GM12878 (cell line): ENCODE measurements at regions not wholly inside any gene's neighbourhood (a gene's known extent, or its start where the extent isn't known, plus 50 kb on each side); places are given as distances from the start of the nearest gene placed in this dataset.

Experiments
- ATAC-seq: fragments of 200-7000 bp; cut with Tn5 transposase; 3 replicates; pipeline ENCODE4 v1.9.1; 2020; ENCODE audit warnings: mild to moderate bottlenecking, moderate library complexity
- BruUV-seq: library from RNA; stranded (reverse); fragments of 400-500 nt; replicated peaks from 2 replicates; lab custom pipeline; 2021; lab: Mats Ljungman, UMichigan
- CTCF ChIA-PET: fragments of 300-600 bp; sonication (Branson Sonifier 250); formaldehyde crosslinking; extraction: SDS; loops from one replicate; lab custom pipeline; 2021; ENCODE audit warnings: inconsistent platforms; lab: Yijun Ruan, JAX
- POLR2A ChIA-PET: fragments of 350-600 bp; formaldehyde crosslinking; extraction: SDS; loops from one replicate; lab custom pipeline; 2021; ENCODE audit warnings: inconsistent platforms; lab: Charles Lee
- RAD21 ChIA-PET: fragments of 300-600 bp; sonication (Branson Sonifier 250); formaldehyde crosslinking; loops from one replicate; lab custom pipeline; 2023; ENCODE audit warnings: antibody characterized with exemption; ENCODE audit not compliant: unreplicated experiment; lab: Charles Lee
- SMC1A ChIA-PET: fragments of 300-600 bp; sonication (Branson Sonifier 250); formaldehyde crosslinking; loops from one replicate; lab custom pipeline; 2023; ENCODE audit not compliant: unreplicated experiment, uncharacterized antibody; lab: Charles Lee
- DNase-seq: peaks from one replicate; pipeline ENCODE4 v3.0.0-alpha.2; 2011; ENCODE audit warnings: low read depth, low spot score
- FAIRE-seq: peaks from 3 replicates; lab custom pipeline; 2011; peaks lifted over from hg19 to GRCh38; lab: Jason Lieb, UNC
- H2AFZ ChIP-seq: 2 replicates; pipeline ENCODE4 v1.6.0; 2011; ENCODE audit warnings: low read depth, low read length, control low read depth; ENCODE audit not compliant: control insufficient read depth
- H3K27ac ChIP-seq: 2 replicates; pipeline ENCODE4 v1.5.1; 2011; ENCODE audit warnings: control low read depth; ENCODE audit not compliant: control insufficient read depth, insufficient read depth
- H3K27me3 ChIP-seq, 2 experiments: replicated peaks in 1 of 2; 2 replicates each; pipeline versions ENCODE4 v1.6.0 to v1.6.1; 2011; ENCODE audit warnings: low read length in 1 of 2; ENCODE audit not compliant: control insufficient read depth in 2 of 2, insufficient read depth in 2 of 2
- H3K36me3 ChIP-seq, 2 experiments: 2 replicates each; pipeline ENCODE4 v1.5.1; 2011; ENCODE audit warnings: low read length in 1 of 2; ENCODE audit not compliant: control insufficient read depth in 2 of 2, insufficient read depth in 2 of 2
- H3K4me1 ChIP-seq: 2 replicates; pipeline ENCODE4 v1.6.1; 2011; ENCODE audit warnings: mild to moderate bottlenecking, low read length, moderate library complexity, mixed read lengths; ENCODE audit not compliant: control insufficient read depth, insufficient read depth
- H3K4me2 ChIP-seq: 2 replicates; pipeline ENCODE4 v1.6.0; 2011; ENCODE audit warnings: control low read depth; ENCODE audit not compliant: control insufficient read depth, insufficient read depth
- H3K4me3 ChIP-seq: fragments of 200-600 bp; sonication (generic); 2 replicates; pipeline ENCODE4 v1.5.1; 2016
- H3K79me2 ChIP-seq: 2 replicates; pipeline ENCODE4 v1.6.0; 2011; ENCODE audit warnings: low read length; ENCODE audit not compliant: control insufficient read depth, insufficient read depth
- H3K9ac ChIP-seq: 2 replicates; pipeline ENCODE4 v1.8.0; 2011; ENCODE audit warnings: low read length, control low read depth, mixed read lengths; ENCODE audit not compliant: control insufficient read depth, insufficient read depth
- H3K9me3 ChIP-seq: replicated peaks from 3 replicates; pipeline ENCODE4 v1.5.1; 2011; ENCODE audit warnings: mild to moderate bottlenecking, low read length; ENCODE audit not compliant: control insufficient read depth, insufficient read depth
- H4K20me1 ChIP-seq: 2 replicates; pipeline ENCODE4 v1.6.0; 2011; ENCODE audit not compliant: control insufficient read depth, insufficient read depth
- BHLHE40 ChIP-seq, 2 experiments: fragments of 450-650 bp in 1 of 2; IDR thresholded peaks; 2 replicates each; pipeline ENCODE4 v1.6.1; 2011 to 2017; ENCODE audit warnings: low read depth in 2 of 2, borderline replicate concordance in 1 of 2, improper control_type of control experiment in 1 of 2, low read length in 1 of 2, mild to moderate bottlenecking in 1 of 2
- E2F4 ChIP-seq: IDR thresholded peaks from 2 replicates; pipeline ENCODE4 v1.6.1; 2012; ENCODE audit warnings: low read depth, low read length, improper control_type of control experiment
- ETV6 ChIP-seq, 2 experiments: fragments of 450-650 bp in 1 of 2; IDR thresholded peaks in 1 of 2; conservative IDR thresholded peaks in 1 of 2; 2 replicates each; pipeline ENCODE4 v1.6.1; 2014; ENCODE audit warnings: antibody characterized with exemption in 1 of 2, borderline replicate concordance in 1 of 2, low read depth in 1 of 2, mild to moderate bottlenecking in 1 of 2, moderate library complexity in 1 of 2
- IKZF1 ChIP-seq: fragments of 450-650 bp; conservative IDR thresholded peaks from 2 replicates; pipeline ENCODE4 v1.6.1; 2017; ENCODE audit warnings: antibody characterized with exemption, mild to moderate bottlenecking
- MYC ChIP-seq: IDR thresholded peaks from 2 replicates; pipeline ENCODE4 v1.6.1; 2011; ENCODE audit warnings: mild to moderate bottlenecking, low read length, moderate library complexity, inconsistent platforms; ENCODE audit not compliant: insufficient read depth, insufficient replicate concordance, insufficient read length, severe bottlenecking
- NKRF ChIP-seq: fragments of 450-650 bp; conservative IDR thresholded peaks from 2 replicates; pipeline ENCODE4 v1.6.1; 2017; ENCODE audit warnings: mild to moderate bottlenecking, moderate library complexity
- PAX8 ChIP-seq: fragments of 450-650 bp; IDR thresholded peaks from 2 replicates; pipeline ENCODE4 v1.6.1; 2017; ENCODE audit warnings: mild to moderate bottlenecking, moderate library complexity
- POU2F2 ChIP-seq: IDR thresholded peaks from 3 replicates; pipeline ENCODE4 v1.6.1; 2011; ENCODE audit warnings: low read depth, mild to moderate bottlenecking, low read length, borderline replicate concordance
- RELB ChIP-seq: fragments of 450-650 bp; IDR thresholded peaks from 2 replicates; pipeline ENCODE4 v1.6.1; 2017; ENCODE audit warnings: low read depth, mild to moderate bottlenecking, moderate library complexity
- RFX5 ChIP-seq: IDR thresholded peaks from 2 replicates; pipeline ENCODE4 v1.6.1; 2011; ENCODE audit warnings: low read depth, low read length, improper control_type of control experiment
- STAT1 ChIP-seq: fragments of 450-650 bp; conservative IDR thresholded peaks from 2 replicates; pipeline ENCODE4 v1.6.1; 2014; ENCODE audit warnings: antibody characterized with exemption, mild to moderate bottlenecking
- WRNIP1 ChIP-seq: IDR thresholded peaks from 2 replicates; pipeline ENCODE4 v1.6.1; 2011; ENCODE audit warnings: low read depth, low read length, improper control_type of control experiment, borderline replicate concordance
- ZBTB4 ChIP-seq: fragments of 450-650 bp; formaldehyde crosslinking; IDR thresholded peaks from 2 replicates; pipeline ENCODE4 v1.4.0; 2022; ENCODE audit warnings: mild to moderate bottlenecking, moderate library complexity
- ZNF24 ChIP-seq: fragments of 450-650 bp; IDR thresholded peaks from 2 replicates; pipeline ENCODE4 v1.6.1; 2017; ENCODE audit warnings: antibody characterized with exemption, mild to moderate bottlenecking
- ZNF622 ChIP-seq: fragments of 450-650 bp; IDR thresholded peaks from 2 replicates; pipeline ENCODE4 v1.6.1; 2017; ENCODE audit warnings: mild to moderate bottlenecking, inconsistent platforms
- WGBS: methylation state at CpG from one replicate; pipeline ENCODE4 v1.1.6; 2016; ENCODE audit warnings: low lambda C conversion rate; ENCODE audit not compliant: insufficient replicate concordance, insufficient coverage; ENCODE audit errors: missing lambda C conversion rate; 5-methylcytosine and 5-hydroxymethylcytosine counted together
- in situ Hi-C: fragments of 300-500 bp; cut with MboI; formaldehyde crosslinking; loops from 9 replicates; pipeline ENCODE4 v1.14.3; 2018; ENCODE audit warnings: mixed read lengths
- intact Hi-C: fragments of 100-400 bp; cut with micrococcal nuclease; formaldehyde crosslinking; loops from one replicate; pipeline ENCODE4 v1.14.2; 2022; ENCODE audit not compliant: unreplicated experiment

- TF ChIP-seq NKRF = no peak
- no peak for TF ChIP-seq STAT1
- no peak for TF ChIP-seq ZNF622
- no peak for TF ChIP-seq E2F4
- no peak for TF ChIP-seq POU2F2
- no peak for TF ChIP-seq ETV6 (conservative IDR thresholded peaks at IDR 0.05 in 1 of 2, IDR thresholded peaks at IDR 0.05 in 1 of 2; ENCODE audit: borderline replicate concordance in 1 of 2, low read depth in 1 of 2)
- TF ChIP-seq MYC = no peak
- no peak for TF ChIP-seq ZNF24
- TF ChIP-seq IKZF1 = no peak
These were observed 881.8 kb upstream of the PCDH10 start (continued) for GRCh38 chr4:132267321-132267720.

GRCh38 chr4:132269303-132269990, 879.6 kb upstream of the PCDH10 start:
- ChIA-PET CTCF (no interaction called here), RAD21 (no interaction called here), POLR2A (no interaction called here), SMC1A (no interaction called here)
- no TSS peak for BruUV-seq
- no peak overlapping the region for H3K4me3 ChIP-seq
- no peaks in the 10 kb centered on the region for H3K79me2 ChIP-seq
- H3K4me2 ChIP-seq = no peak overlapping the region
- in situ Hi-C loops (no loop called here), intact Hi-C loops (no loop called here)
- H4K20me1 ChIP-seq = no peaks in the 10 kb centered on the region
- FAIRE-seq = no peak
- H3K9ac ChIP-seq = no peak overlapping the region
- H2AFZ ChIP-seq = no peak overlapping the region
- no peak for ATAC-seq
- DNase-seq = no peak
- H3K36me3 ChIP-seq = no peaks in the 10 kb centered on the region
- H3K27ac ChIP-seq = no peak overlapping the region
- WGBS = 9% methylated on average over 5 of the region's 5 CpGs
- no peaks in the 10 kb centered on the region for H3K9me3 ChIP-seq
- H3K27me3 ChIP-seq = no peaks in the 10 kb centered on the region
- H3K4me1 ChIP-seq = no peaks in the 10 kb centered on the region
- no peak for TF ChIP-seq BHLHE40 (IDR thresholded peaks at IDR 0.05; ENCODE audit: borderline replicate concordance in 1 of 2, low read depth in 2 of 2, low read length in 1 of 2)
- no peak for TF ChIP-seq RELB
- TF ChIP-seq ZBTB4 = no peak
- TF ChIP-seq PAX8 = no peak
- no peak for TF ChIP-seq WRNIP1
- TF ChIP-seq RFX5 = no peak
